Osteoblast (primary cell): ENCODE measurements at regions not wholly inside any gene's neighbourhood (a gene's known extent, or its start where the extent isn't known, plus 50 kb on each side); places are given as distances from the start of the nearest gene placed in this dataset.

ENCODE experiments used
- DNase-seq: peaks from one replicate; pipeline ENCODE4 v3.0.0; 2011; ENCODE audit warnings: low spot score, mixed read lengths; ENCODE audit not compliant: insufficient read length; ENCODE audit errors: missing footprints
- H2AFZ ChIP-seq: 2 replicates; pipeline ENCODE4 v1.6.0; 2011; ENCODE audit warnings: mild to moderate bottlenecking, low read length
- H3K27ac ChIP-seq: 2 replicates; pipeline ENCODE4 v1.5.1; 2011; ENCODE audit warnings: mild to moderate bottlenecking, low read depth, low read length, moderate library complexity
- H3K27me3 ChIP-seq: 2 replicates; pipeline ENCODE4 v1.6.0; 2012; ENCODE audit warnings: mild to moderate bottlenecking, control low read depth, inconsistent platforms, low read length, moderate library complexity; ENCODE audit not compliant: insufficient read depth
- H3K36me3 ChIP-seq: 2 replicates; pipeline ENCODE4 v1.5.1; 2011; ENCODE audit warnings: mild to moderate bottlenecking, low read length, control low read depth, moderate library complexity; ENCODE audit not compliant: insufficient read depth
- H3K4me1 ChIP-seq: 2 replicates; pipeline ENCODE4 v1.5.1; 2011; ENCODE audit warnings: mild to moderate bottlenecking, low read length, control low read depth, moderate library complexity; ENCODE audit not compliant: insufficient read depth
- H3K4me2 ChIP-seq: 2 replicates; pipeline ENCODE4 v1.6.0; 2011; ENCODE audit warnings: mild to moderate bottlenecking, low read length; ENCODE audit not compliant: insufficient read depth
- H3K4me3 ChIP-seq: fragments of 200-600 bp; sonication (generic); 3 replicates; pipeline ENCODE4 v1.5.1; 2012; ENCODE audit warnings: mild to moderate bottlenecking, low read length, inconsistent platforms; ENCODE audit not compliant: insufficient read depth
- H3K79me2 ChIP-seq: 2 replicates; pipeline ENCODE4 v1.6.0; 2012; ENCODE audit warnings: mild to moderate bottlenecking, low read length, control low read depth, inconsistent platforms; ENCODE audit not compliant: insufficient read depth
- H3K9me3 ChIP-seq: 2 replicates; pipeline ENCODE4 v1.5.1; 2011; ENCODE audit warnings: low read depth, low read length, control low read depth
- H4K20me1 ChIP-seq: 2 replicates; pipeline ENCODE4 v1.6.0; 2012; ENCODE audit warnings: mild to moderate bottlenecking, low read length, control low read depth; ENCODE audit not compliant: insufficient read depth
- TF ChIP-seq, protein P1 (sequence below): IDR thresholded peaks from 2 replicates; pipeline ENCODE4 v1.5.1; 2011; ENCODE audit warnings: mild to moderate bottlenecking, low read depth, low read length, moderate library complexity; ENCODE audit errors: extremely low read depth

DNA sequence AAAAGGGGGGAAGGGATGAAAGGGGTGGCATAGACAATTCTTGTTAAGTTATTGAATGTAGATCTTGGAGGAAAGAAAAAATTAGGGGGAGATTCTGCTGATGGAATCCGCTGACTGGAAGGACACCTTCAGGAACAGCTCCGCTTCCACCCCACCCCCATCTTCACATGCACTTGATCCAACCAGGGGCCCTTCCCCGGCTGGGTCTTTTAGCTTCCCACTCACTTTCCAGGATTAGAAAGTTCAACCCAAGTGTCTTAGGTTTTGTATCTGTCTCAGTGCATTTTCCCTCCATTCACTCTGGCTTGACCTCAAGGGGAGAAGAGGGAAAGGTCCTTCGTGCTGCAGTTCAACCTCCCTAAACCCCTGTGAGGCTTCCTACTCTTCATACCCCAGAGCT lies 141.4 kb downstream of the IRS2 start:
- Histone ChIP-seq H2AFZ (no peak overlapping the region), H3K27me3 (no peaks in the 10 kb centered on the region)

DNA sequence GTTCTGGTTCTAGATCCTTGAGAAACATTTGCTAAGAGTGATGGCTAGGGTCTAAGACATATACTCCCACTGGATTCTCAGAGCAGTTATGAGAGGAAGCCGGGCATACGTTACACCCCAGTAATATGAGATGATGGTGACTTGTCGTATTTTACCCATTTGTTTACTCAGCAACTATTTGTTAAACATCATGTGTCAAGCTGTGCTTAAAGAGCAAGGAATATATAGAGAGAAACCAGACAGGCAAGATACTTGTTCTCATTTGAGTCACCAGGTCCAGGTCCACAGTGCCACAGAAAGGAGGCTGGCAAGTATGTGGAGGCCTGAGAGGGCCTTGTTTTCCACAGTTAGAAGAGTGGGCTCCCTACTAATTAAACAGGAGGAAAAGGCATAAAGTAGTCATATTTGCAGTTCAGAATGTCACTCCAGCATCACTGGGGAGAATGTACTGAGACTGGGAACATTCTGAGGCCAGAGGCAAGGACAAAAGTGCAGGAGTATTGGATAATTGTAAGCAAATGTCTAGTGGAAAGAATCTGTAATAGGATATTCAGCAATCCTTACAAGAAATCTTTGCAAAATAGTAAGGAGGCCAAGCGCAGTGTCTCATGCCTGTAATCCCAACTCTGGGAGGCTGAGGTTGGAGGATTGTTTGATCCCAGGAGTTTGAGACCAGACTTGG lies 142.2 kb downstream of the IRS2 start:
- H3K9me3 ChIP-seq: peaks cover 8% of the 10 kb centered on the region
- H3K27me3 ChIP-seq: no peaks in the 10 kb centered on the region
- no peaks in the 10 kb centered on the region for H3K79me2 ChIP-seq
- no peaks in the 10 kb centered on the region for H4K20me1 ChIP-seq
- TF ChIP-seq, protein P1, sequence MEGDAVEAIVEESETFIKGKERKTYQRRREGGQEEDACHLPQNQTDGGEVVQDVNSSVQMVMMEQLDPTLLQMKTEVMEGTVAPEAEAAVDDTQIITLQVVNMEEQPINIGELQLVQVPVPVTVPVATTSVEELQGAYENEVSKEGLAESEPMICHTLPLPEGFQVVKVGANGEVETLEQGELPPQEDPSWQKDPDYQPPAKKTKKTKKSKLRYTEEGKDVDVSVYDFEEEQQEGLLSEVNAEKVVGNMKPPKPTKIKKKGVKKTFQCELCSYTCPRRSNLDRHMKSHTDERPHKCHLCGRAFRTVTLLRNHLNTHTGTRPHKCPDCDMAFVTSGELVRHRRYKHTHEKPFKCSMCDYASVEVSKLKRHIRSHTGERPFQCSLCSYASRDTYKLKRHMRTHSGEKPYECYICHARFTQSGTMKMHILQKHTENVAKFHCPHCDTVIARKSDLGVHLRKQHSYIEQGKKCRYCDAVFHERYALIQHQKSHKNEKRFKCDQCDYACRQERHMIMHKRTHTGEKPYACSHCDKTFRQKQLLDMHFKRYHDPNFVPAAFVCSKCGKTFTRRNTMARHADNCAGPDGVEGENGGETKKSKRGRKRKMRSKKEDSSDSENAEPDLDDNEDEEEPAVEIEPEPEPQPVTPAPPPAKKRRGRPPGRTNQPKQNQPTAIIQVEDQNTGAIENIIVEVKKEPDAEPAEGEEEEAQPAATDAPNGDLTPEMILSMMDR: no peak
- no peak overlapping the region for H3K27ac ChIP-seq
- no peak overlapping the region for H3K4me3 ChIP-seq
- DNase-seq: no peak
- no peaks in the 10 kb centered on the region for H3K36me3 ChIP-seq
- no peaks in the 10 kb centered on the region for H3K4me1 ChIP-seq
- H2AFZ ChIP-seq: no peak overlapping the region
- H3K4me2 ChIP-seq: no peak overlapping the region

More for the DNA sequence above, 141.4 kb downstream of the IRS2 start:
- peaks cover 8% of the 10 kb centered on the region for H3K9me3 ChIP-seq
- H3K4me2 ChIP-seq: no peak overlapping the region
- no peaks in the 10 kb centered on the region for H4K20me1 ChIP-seq
- no peak overlapping the region for H3K27ac ChIP-seq
- H3K4me3 ChIP-seq: no peak overlapping the region
- no peaks in the 10 kb centered on the region for H3K4me1 ChIP-seq
- no peaks in the 10 kb centered on the region for H3K36me3 ChIP-seq
- H3K79me2 ChIP-seq: no peaks in the 10 kb centered on the region
- TF ChIP-seq, protein P1: no peak
- no peak for DNase-seq

DNA sequence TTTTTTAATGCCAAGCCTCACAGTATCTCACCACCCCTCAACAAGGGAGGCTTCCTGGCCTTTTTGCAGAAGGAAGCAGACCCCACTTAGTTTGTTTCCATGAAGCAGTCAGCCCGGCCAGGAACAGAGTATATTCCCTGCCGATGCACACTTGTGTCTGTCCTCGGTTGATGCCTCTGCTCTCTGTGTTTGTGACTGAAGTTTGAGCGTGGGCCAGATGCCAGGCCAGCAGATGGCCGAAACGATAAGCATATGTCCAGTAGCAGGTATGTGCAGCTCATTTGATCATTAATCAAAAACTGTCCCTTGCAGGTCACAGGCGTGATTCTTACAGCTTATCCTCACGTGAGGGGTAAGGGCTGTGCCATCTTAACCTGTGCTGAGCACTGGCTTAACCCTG lies 144.0 kb downstream of the IRS2 start:
- no peaks in the 10 kb centered on the region for H3K27me3 ChIP-seq
- DNase-seq: no peak
- no peak overlapping the region for H3K4me2 ChIP-seq
- H2AFZ ChIP-seq: no peak overlapping the region
- H3K27ac ChIP-seq: no peak overlapping the region
- H3K36me3 ChIP-seq: no peaks in the 10 kb centered on the region
- H3K79me2 ChIP-seq: no peaks in the 10 kb centered on the region
- H3K4me3 ChIP-seq: no peak overlapping the region
- peaks cover 8% of the 10 kb centered on the region for H3K9me3 ChIP-seq
- H3K4me1 ChIP-seq: no peaks in the 10 kb centered on the region
- no peaks in the 10 kb centered on the region for H4K20me1 ChIP-seq
- TF ChIP-seq, protein P1: no peak

DNA sequence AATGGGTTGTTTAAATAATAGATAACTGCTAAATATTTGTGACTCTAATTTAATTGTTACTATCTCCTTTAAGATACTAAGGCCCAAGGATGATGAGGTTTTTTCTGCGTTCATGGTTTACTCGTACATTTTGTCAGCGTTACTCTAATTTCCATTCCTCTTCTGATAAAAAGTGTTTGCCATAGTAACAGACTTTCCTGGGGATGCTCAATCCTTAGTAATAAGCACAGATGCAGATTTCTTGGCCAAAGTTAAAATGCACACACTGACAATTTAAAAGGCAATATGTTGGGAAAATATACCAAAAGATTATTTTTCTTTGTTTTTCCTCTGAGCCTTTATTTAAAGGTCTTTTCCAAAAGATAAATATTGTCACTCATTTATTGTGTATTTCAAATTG lies 149.6 kb downstream of the IRS2 start:
- H3K27ac ChIP-seq: no peak overlapping the region
- TF ChIP-seq, protein P1: no peak
- DNase-seq: no peak
- no peaks in the 10 kb centered on the region for H3K4me1 ChIP-seq
- H4K20me1 ChIP-seq: no peaks in the 10 kb centered on the region
- no peaks in the 10 kb centered on the region for H3K27me3 ChIP-seq
- no peak overlapping the region for H2AFZ ChIP-seq
- no peak overlapping the region for H3K4me2 ChIP-seq
- H3K4me3 ChIP-seq: no peak overlapping the region
- H3K9me3 ChIP-seq: peaks cover 10% of the 10 kb centered on the region
- H3K36me3 ChIP-seq: no peaks in the 10 kb centered on the region
- H3K79me2 ChIP-seq: no peaks in the 10 kb centered on the region
